22Rv1 (cell line): ENCODE measurements at regions not wholly inside any gene's neighbourhood (a gene's known extent, or its start where the extent isn't known, plus 50 kb on each side); places are given as distances from the start of the nearest gene placed in this dataset.

Source experiments
- CTCF ChIP-seq: fragments of 450-650 bp; IDR thresholded peaks from 2 replicates; pipeline ENCODE4 v1.5.1; 2017; ENCODE audit warnings: mild to moderate bottlenecking
- ZFX ChIP-seq: fragments of 450-650 bp; IDR thresholded peaks from 2 replicates; pipeline ENCODE4 v1.6.1; 2017; ENCODE audit warnings: antibody characterized with exemption, borderline replicate concordance

GRCh38 chr4:20172070-20172760 lies 79.5 kb upstream of the SLIT2 start:
- TF ChIP-seq CTCF (no peak), ZFX (no peak)
